NCI-H82 treated with DMSO at 0.1 percent for 48 hours (cell line): ENCODE measurements at regions not wholly inside any gene's neighbourhood (a gene's known extent, or its start where the extent isn't known, plus 50 kb on each side); places are given as distances from the start of the nearest gene placed in this dataset.

Experiments used
- DNase-seq: peaks from one replicate; lab custom pipeline; 2025; ENCODE audit not compliant: unreplicated experiment; lab: John Stamatoyannopoulos, UW

DNA sequence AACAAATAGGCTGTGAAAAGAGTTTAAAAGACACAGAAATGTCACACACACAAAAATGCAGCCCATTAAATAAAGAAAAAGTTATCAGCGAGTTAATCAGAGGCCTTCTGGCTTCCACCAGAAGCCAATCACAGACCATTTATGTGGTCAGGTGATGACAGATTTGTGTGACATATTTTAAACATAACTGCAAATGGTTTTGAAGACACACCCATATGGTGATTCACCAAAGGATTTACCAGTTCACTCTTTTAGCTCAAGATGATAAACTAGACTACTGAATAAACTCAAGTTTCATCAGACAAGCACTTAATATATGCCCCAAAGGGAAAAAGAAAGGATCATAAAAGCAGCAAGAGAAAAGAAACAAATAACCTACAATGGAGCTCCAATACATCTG is 181.2 kb downstream of the SPANXN4 start:
- no peak for DNase-seq

DNA sequence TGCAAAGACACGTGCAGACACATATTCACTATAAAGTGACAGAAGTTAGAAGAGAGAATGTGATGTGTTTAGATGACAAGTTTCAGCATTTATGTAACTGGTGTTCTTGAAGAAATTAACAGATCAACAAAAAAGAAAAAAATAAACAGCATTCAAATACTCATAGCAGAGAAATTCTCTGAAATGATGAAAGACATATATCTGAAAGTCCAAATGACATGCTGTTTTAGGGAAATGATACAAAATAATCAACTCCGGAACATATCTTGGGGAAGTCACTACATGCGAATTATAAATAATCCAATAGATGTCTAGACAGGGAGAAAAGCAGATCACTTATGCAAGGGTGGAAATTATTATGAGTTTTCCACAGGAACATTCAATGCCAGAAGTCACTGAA is 146.0 kb downstream of the SPANXN4 start:
- no peak for DNase-seq

DNA sequence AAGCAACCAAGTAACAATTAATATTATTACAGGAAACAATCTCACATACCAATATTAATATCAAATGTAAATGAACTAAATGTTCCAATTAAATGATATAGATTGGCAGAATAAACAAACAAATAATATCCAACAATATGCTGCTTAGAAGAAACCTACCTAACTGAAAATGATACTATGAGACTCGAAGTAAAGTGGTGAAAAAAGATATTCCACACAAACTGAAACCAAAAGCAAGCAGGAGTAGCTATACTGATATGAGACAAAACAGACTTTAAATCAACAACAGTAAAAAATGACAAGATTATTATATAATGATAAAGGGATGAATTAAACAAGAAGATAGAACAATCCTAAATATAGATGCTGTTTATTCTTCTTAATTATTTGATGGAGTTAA is 140.1 kb downstream of the SPANXN4 start:
- DNase-seq = no peak

DNA sequence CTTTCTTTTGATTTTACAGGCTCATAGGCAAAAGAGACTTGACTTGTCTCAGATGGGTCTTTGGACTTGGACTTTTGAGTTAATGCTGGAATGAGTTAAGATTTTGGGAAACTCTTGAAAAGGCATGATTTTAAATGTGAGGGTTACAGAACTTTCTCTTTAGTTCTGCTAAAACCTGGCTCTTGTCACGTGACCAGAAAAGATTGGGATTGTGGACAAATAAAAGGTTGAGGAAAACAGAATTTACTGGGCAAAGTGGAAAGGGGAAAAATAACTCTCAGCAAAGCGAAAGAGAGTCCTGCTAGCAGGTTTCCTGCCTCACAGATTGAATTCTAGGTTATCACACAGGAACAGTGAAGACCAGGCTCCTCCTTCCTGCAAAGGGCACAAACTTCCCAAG is 114.0 kb downstream of the SPANXN4 start:
- no peak for DNase-seq

DNA sequence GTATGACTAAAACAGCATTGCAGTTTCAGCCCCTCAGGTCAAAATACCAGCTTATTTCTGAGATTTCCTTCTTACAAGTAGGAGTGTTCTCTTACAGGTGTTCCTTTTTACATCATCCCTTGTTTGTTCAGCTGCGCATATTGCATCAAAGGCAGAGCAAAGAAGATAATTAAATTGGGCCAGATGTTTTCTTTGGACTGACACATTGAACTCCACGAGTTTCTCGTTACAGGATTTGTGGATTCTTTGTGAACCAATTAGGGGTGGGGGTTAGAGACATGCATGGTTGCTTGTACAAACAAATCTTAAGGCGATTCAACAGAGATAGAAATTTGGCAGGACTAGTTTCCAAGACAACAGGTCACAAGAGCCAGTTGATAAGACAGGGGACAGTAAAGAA is 95.7 kb downstream of the SPANXN4 start:
- peak; percentile 94 for DNase-seq

DNA sequence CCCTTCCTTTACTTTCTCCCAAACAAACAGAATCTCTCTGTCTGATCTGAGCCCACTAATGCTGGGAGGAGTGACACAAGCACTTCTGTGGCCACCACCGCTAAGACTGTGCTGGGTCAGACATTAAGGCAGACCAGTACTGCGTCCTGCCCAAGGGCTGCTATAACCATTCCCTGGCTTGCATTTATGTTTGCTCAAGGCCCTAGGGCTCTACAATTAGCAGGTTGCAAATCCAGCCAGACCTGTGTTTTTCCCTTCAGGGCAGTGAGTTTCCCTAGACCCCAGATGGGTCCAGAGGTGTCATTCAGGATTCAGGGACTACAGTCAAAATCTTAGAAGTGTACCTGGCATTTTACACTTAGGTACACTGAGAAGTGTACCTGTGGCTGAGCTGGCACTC is 89.7 kb downstream of the SPANXN4 start:
- no peak for DNase-seq

DNA sequence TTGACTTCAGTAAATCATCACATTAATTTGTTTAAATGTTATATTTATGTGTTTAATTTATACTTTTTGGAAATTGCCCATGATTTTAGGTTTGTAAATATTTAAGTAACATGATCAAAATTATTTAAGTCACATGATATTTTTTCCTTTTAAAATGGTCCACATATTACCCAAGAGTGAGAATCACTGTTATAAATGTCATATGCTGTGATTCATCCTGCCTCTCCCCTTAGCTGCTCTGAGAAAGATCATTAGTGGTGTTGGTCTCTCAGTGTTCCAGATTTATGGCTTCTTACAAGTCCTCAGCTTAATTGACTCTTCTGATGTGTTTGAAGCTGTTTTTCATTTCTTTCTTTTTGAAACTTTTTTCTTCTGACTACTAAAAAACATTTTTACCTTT is 70.1 kb downstream of the SPANXN4 start:
- no peak for DNase-seq

DNA sequence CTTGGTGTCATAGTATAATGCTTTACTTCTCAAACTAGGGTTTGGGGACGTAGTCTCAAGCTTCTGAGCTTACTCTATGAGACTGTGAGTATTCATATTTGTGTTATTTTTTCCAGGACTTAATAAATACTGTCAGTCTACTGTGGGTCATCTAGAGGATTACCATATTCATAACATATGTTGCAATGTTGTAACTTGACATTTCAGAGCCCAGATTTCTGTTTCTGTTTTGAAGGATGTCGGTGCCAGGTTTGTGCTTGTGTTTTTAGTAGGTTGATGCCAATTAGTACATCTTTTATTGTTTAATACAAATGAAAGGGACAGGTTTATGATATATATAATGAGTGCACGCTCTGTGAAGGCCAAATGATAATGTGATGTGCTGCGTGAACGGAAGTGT is 69.6 kb downstream of the SPANXN4 start:
- no peak for DNase-seq

DNA sequence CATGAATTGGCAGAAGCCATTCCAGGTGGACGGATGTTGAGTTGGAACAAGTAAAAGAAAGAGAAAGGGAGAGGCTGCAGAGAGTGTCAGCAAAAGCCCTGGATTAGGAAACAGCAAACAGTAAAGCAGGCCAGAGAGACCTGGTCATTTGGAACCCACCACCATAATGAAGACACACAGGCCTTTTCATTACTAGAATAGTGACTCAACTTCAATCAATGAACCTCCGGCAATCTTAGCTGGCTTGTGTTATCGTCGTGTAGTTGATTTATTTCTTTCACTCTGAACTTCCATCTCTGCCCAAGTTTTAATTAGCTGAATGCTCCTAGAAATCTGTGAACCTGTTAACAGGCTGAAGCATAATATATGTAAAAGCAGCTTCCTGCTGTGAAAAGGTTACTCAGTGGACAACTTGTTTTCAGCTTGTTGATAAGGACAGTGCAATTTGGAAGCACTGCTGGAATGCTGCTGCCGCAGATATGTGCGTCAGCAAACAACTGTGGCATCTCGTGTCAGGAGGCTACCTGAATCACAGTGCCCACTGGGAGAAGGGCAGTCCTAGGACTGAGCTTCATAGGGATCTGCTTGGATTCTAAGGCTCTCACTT is 68.8 kb downstream of the SPANXN4 start:
- no peak for DNase-seq
